ENCODE measurements at regions not wholly inside any gene's neighbourhood (a gene's known extent, or its start where the extent isn't known, plus 50 kb on each side); places are given as distances from the start of the nearest gene placed in this dataset.
"Not testable (repeated sequence)": the region's sequence is repeated elsewhere in the genome, so short reads cannot be mapped to it uniquely, and the experiment has no call there.

DNA sequence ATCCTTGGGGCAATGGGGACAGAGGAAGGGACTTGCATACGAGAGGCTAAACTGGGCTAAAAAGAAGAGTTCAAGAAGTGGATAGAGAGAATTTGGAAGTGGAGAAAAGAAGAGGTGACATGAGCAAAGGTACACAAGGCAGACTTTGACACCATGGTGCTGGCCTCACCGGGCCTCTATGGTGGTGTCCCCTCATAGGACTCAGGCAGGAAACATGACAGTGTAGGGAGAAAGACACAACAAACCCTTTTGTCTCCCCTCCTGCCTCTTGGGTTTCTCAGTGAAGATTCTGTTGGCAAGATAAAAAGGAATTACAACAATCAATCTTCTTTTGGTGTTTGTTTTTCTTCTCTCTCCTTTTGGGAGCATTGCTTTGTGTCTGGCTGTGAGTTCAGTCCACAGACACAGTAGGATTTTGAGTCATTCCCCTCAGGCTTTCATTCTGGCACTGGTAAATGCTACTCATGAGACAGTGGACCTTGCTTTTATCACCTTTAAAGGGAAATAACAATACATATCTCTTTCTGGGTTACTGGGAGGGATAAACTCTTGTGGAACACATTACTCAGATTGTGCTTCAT lies 827.7 kb downstream of the TNS3 start:
- TF ChIP-seq CTCF (IDR thresholded peaks at IDR 0.05) (no peak), POLR2A (IDR thresholded peaks at IDR 0.05) (no peak)
- no peak overlapping the region for H3K4me3 ChIP-seq
- no peak for DNase-seq
- H3K4me1 ChIP-seq, result no peaks in the 10 kb centered on the region
- intact Hi-C loops (cut with DNase I; ENCODE audit: low total_unique reads), result no loop called here
- no peaks in the 10 kb centered on the region for H3K9me3 ChIP-seq
- WGBS, 2 donors, result 90 to 96% methylated on average over 2 of the region's 2 CpGs
- no peaks in the 10 kb centered on the region for H3K36me3 ChIP-seq (ENCODE audit: low read depth, missing control alignments)
- H3K27ac ChIP-seq, result no peak overlapping the region
- no peaks in the 10 kb centered on the region for H3K27me3 ChIP-seq

- H3K27me3 ChIP-seq, result no peaks in the 10 kb centered on the region
- no peak overlapping the region for H3K4me3 ChIP-seq
- no peaks in the 10 kb centered on the region for H3K36me3 ChIP-seq (ENCODE audit: low read depth, missing control alignments)
- WGBS, 2 donors, result 91% methylated on average over 2 of the region's 2 CpGs
- no peaks in the 10 kb centered on the region for H3K4me1 ChIP-seq
- DNase-seq, result no peak
- intact Hi-C loops (cut with DNase I; ENCODE audit: low total_unique reads), result no loop called here
- no peaks in the 10 kb centered on the region for H3K9me3 ChIP-seq
- no peak overlapping the region for H3K27ac ChIP-seq
- TF ChIP-seq CTCF (IDR thresholded peaks at IDR 0.05) (no peak), POLR2A (IDR thresholded peaks at IDR 0.05) (no peak)
Measured at GRCh38 chr7:46753662-46754061, 828.2 kb downstream of the TNS3 start.

DNA sequence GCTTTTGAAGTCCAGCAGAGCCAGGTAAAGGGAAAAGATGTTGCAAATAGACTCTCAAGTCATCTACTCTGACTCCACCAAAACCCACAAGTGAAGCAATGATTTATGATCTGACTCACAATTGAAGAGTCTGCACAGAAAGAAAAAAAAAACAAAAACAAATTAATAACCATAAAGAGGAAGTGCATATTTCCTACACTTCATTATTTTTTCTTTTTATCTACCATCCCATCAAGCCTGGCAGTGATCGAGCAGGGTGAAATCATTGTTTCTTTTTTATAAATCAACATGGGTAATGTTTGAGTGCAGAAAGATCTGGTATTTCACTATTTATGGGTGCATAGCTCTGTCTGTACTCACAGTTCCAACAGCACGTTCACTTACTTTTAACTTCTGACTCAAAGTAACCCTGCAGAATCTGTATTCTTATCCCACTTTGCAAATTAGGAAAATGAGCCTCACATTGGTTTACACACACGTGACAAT lies 829.0 kb downstream of the TNS3 start:
- no peak for DNase-seq
- WGBS, 2 donors, result 34 to 44% methylated on average over 3 of the region's 3 CpGs
- Histone ChIP-seq H3K4me3 (no peak overlapping the region), H3K27me3 (no peaks in the 10 kb centered on the region), H3K27ac (no peak overlapping the region), H3K36me3 (ENCODE audit: low read depth, missing control alignments) (no peaks in the 10 kb centered on the region), H3K9me3 (no peaks in the 10 kb centered on the region), H3K4me1 (no peaks in the 10 kb centered on the region)
- TF ChIP-seq CTCF (IDR thresholded peaks at IDR 0.05) (no peak), POLR2A (IDR thresholded peaks at IDR 0.05) (no peak)
- intact Hi-C loops (cut with DNase I; ENCODE audit: low total_unique reads), result no loop called here

- DNase-seq; H3K36me3 ChIP-seq (ENCODE audit: low read depth, missing control alignments); H3K27me3 ChIP-seq; H3K9me3 ChIP-seq; H3K4me1 ChIP-seq; H3K27ac ChIP-seq; intact Hi-C loops (cut with DNase I; ENCODE audit: low total_unique reads); H3K4me3 ChIP-seq: not testable (repeated sequence)
- 86 to 91% methylated on average over 11 of the region's 11 CpGs for WGBS, 2 donors
Measured at GRCh38 chr7:46751927-46752723, 829.8 kb downstream of the TNS3 start.

DNA sequence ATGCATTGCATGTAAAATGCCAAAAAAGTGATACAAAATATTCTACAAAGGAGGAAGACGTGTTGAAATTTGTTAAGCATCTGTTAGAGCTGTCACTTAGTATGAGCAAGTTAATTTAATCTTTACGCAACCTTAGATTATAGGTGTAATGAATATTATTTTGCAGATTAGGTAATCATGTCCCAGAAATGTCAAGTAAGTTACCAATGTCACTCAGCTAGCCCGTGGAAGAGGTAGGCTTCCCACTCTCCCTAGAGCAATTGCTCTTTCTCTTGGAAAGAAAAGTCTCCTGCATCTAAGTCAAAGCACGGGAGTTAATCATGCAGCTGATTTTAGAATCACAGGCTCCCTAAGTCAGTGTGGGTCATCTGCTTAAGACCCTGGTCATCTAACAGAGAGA lies 830.4 kb upstream of the IGFBP3 start:
- no peaks in the 10 kb centered on the region for H3K27me3 ChIP-seq
- no peak overlapping the region for H3K4me3 ChIP-seq
- TF ChIP-seq POLR2A (IDR thresholded peaks at IDR 0.05) (no peak), CTCF (IDR thresholded peaks at IDR 0.05) (no peak)
- no peak overlapping the region for H3K27ac ChIP-seq
- no peaks in the 10 kb centered on the region for H3K36me3 ChIP-seq (ENCODE audit: low read depth, missing control alignments)
- 79 to 91% methylated on average over 4 of the region's 4 CpGs for WGBS, 2 donors
- H3K4me1 ChIP-seq, result no peaks in the 10 kb centered on the region
- H3K9me3 ChIP-seq, result no peaks in the 10 kb centered on the region
- no peak for DNase-seq
- intact Hi-C loops (cut with DNase I; ENCODE audit: low total_unique reads), result no loop called here
